IPS DF 6.9 (cell line): ENCODE measurements at regions not wholly inside any gene's neighbourhood (a gene's known extent, or its start where the extent isn't known, plus 50 kb on each side); places are given as distances from the start of the nearest gene placed in this dataset.

ENCODE experiments used
- DNase-seq: peaks from one replicate; pipeline ENCODE4 v3.0.0-alpha.2; 2013; ENCODE audit warnings: low read depth, low spot score
- H3K27ac ChIP-seq: one replicate; pipeline ENCODE4 v1.5.1; 2013; ENCODE audit warnings: low read length, control low read depth
- H3K27me3 ChIP-seq: 2 replicates; pipeline ENCODE4 v1.6.1; 2013; ENCODE audit warnings: mild to moderate bottlenecking, low read length; ENCODE audit not compliant: control insufficient read depth, insufficient read depth
- H3K36me3 ChIP-seq: 2 replicates; pipeline ENCODE4 v1.6.1; 2013; ENCODE audit warnings: low read length; ENCODE audit not compliant: control insufficient read depth, insufficient read depth
- H3K4me1 ChIP-seq: 2 replicates; pipeline ENCODE4 v1.6.1; 2013; ENCODE audit warnings: low read length; ENCODE audit not compliant: control insufficient read depth, insufficient read depth
- H3K4me3 ChIP-seq: 2 replicates; pipeline ENCODE4 v1.5.1; 2013; ENCODE audit warnings: mild to moderate bottlenecking, low read length
- H3K9me3 ChIP-seq: 2 replicates; pipeline ENCODE4 v1.6.1; 2013; ENCODE audit warnings: low read length, inconsistent platforms; ENCODE audit not compliant: control insufficient read depth, insufficient read depth
- WGBS: extraction: QIAGEN DNeasy Blood & Tissue Kit; methylation state at CpG from one replicate; pipeline ENCODE4 v1.1.7; 2013; ENCODE audit warnings: mixed read lengths, missing lambda C conversion rate; ENCODE audit not compliant: insufficient read length, insufficient coverage; 5-methylcytosine and 5-hydroxymethylcytosine counted together

DNA sequence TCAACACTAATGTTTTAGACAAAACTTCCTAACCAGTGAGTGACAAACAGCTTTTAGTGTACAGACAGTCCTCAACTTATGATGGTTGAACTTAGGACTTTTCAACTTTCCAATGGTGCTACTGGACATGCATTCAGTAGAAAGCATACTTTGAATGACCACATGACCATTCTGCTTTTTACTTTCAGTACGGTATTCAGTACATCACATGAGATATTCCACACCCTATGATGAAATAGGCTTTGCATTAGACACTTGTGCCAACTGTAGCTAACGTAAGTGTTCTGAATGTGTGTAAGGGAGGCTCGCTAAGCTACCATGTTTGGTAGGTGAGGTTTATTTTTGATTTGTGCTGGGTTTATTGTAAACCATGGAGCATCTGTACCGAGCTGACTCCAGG is 113.7 kb downstream of the WNT7A start:
- no peak for DNase-seq
- H3K27me3 ChIP-seq: no peaks in the 10 kb centered on the region
- no CpG with 5 or more reads among the region's 4 CpGs for WGBS

GRCh38 chr3:13764161-13764560 is 115.7 kb downstream of the WNT7A start:
- Histone ChIP-seq H3K27ac (no peak overlapping the region), H3K27me3 (no peaks in the 10 kb centered on the region), H3K36me3 (no peaks in the 10 kb centered on the region), H3K9me3 (no peaks in the 10 kb centered on the region), H3K4me1 (no peaks in the 10 kb centered on the region), H3K4me3 (no peak overlapping the region)
- no peak for DNase-seq
- whole genome bisulfite sequencing: no CpG with 5 or more reads among the region's 9 CpGs

More for the DNA sequence above, 113.7 kb downstream of the WNT7A start:
- Histone ChIP-seq H3K36me3 (no peaks in the 10 kb centered on the region), H3K27ac (no peak overlapping the region), H3K9me3 (no peaks in the 10 kb centered on the region), H3K4me3 (no peak overlapping the region), H3K4me1 (no peaks in the 10 kb centered on the region)

DNA sequence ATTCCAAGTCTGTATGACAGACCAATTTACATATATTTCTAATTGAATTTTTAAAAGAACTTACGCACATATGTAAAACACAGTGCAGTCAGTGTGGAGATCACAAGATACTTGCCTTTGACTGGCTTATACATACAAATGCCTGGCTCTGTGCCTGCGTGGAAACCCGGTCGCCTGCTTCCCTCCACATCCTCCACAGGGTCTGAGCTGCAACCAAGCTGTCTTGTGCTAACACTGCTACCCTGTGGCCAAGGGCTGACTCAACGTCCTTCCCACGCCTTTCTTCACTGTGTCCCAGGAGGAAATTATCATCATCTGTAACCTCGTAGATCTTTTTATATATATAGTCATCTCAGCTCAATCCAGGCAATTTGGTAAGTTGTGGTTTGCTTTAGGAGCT is 117.0 kb downstream of the WNT7A start:
- Histone ChIP-seq H3K27me3 (no peaks in the 10 kb centered on the region), H3K9me3 (no peaks in the 10 kb centered on the region), H3K36me3 (no peaks in the 10 kb centered on the region), H3K27ac (no peak overlapping the region), H3K4me1 (no peaks in the 10 kb centered on the region), H3K4me3 (no peak overlapping the region)
- no peak for DNase-seq
- WGBS: no CpG with 5 or more reads among the region's 7 CpGs

DNA sequence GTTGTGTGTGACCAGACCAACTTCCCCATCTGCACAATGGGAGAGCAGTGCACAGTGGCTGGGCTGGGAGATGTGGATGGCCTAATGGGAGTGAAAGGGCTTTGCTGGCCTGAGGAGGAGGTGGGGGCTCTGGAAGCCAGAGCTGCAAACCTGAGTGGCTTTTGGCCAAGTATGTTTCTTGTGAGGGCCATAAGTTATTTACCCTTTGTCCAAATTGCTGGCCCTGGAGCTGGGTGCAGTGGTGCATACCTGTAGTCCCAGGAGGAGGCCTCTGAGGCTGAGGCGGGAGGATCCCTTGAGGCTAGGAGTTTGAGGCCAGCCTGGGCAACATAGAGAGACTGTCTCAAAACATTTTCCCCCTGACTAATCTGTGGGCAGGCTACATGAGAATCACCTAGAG is 129.1 kb downstream of the WNT7A start:
- no peaks in the 10 kb centered on the region for H3K27me3 ChIP-seq
- H3K27ac ChIP-seq: no peak overlapping the region
- H3K36me3 ChIP-seq: no peaks in the 10 kb centered on the region
- WGBS: no CpG with 5 or more reads among the region's 1 CpG
- H3K4me1 ChIP-seq: no peaks in the 10 kb centered on the region
- no peak for DNase-seq
- no peak overlapping the region for H3K4me3 ChIP-seq
- H3K9me3 ChIP-seq: no peaks in the 10 kb centered on the region

GRCh38 chr3:13750215-13750614 is 129.7 kb downstream of the WNT7A start:
- Histone ChIP-seq H3K9me3 (no peaks in the 10 kb centered on the region), H3K27ac (no peak overlapping the region), H3K27me3 (no peaks in the 10 kb centered on the region), H3K36me3 (no peaks in the 10 kb centered on the region), H3K4me1 (no peaks in the 10 kb centered on the region), H3K4me3 (no peak overlapping the region)
- WGBS: no CpG with 5 or more reads among the region's 5 CpGs
- no peak for DNase-seq

DNA sequence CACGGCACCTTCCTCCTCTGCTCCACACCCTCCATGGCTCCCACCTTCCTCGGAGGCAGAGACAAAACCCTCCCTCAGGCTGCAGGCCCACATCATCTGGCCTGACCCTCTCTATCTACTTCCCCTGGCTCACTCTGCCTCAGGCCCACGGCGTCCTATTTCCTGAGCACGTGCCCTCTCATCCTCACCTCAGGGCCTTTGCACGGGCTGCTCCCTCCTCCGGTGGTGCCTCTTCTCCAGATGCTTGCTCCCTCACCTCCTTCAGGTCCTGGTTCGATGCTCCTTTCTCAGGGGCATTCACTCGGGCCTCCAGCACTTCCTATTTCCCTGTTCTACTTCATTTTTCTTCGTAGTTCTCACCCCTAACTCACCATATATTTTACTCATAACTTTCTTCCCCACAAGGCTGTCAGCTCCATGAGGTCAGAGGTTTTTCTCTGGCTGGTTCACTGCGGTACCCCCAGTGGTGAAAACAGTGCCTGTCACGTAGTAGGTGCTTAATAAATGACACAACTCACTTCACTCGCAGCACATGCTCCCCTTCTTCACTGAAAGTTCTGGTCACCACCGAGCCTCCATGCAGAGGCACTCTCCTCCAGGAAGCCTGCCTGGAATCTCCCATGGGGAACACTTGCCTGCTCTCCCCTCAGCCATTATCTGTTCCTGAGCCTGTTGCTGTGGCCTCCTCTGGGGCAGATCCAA is 130.7 kb downstream of the WNT7A start:
- H3K27ac ChIP-seq: no peak overlapping the region
- H3K27me3 ChIP-seq: no peaks in the 10 kb centered on the region

GRCh38 chr3:13748276-13748879 is 131.5 kb downstream of the WNT7A start:
- Histone ChIP-seq H3K27me3 (no peaks in the 10 kb centered on the region), H3K4me3 (no peak overlapping the region), H3K9me3 (no peaks in the 10 kb centered on the region), H3K4me1 (no peaks in the 10 kb centered on the region), H3K36me3 (no peaks in the 10 kb centered on the region), H3K27ac (no peak overlapping the region)
- whole genome bisulfite sequencing: no CpG with 5 or more reads among the region's 17 CpGs
- no peak for DNase-seq

More for the DNA sequence above, 130.7 kb downstream of the WNT7A start:
- Histone ChIP-seq H3K4me1 (no peaks in the 10 kb centered on the region), H3K36me3 (no peaks in the 10 kb centered on the region), H3K4me3 (no peak overlapping the region), H3K9me3 (no peaks in the 10 kb centered on the region)
- DNase-seq: no peak
- 100% methylated on average over 1 of the region's 14 CpGs for WGBS

DNA sequence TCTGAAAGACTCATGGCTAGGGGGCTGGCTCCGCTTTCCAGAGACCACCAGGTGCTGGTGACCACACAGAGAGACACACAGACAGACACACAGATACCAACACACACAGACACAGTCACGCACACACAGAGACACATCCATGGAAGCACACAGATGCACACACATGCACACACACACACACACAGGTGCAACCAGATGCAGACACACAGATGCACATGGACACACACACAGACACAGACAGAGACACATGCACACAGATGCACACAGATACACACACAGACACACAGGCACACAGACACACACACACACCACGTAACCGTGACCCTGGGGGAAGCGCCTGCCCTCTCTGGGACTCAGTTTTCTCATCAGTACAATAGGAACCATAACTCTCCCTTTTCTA is 132.2 kb downstream of the WNT7A start:
- no peaks in the 10 kb centered on the region for H3K27me3 ChIP-seq
- no peak overlapping the region for H3K4me3 ChIP-seq
- WGBS: no CpG with 5 or more reads among the region's 5 CpGs
- H3K9me3 ChIP-seq: no peaks in the 10 kb centered on the region
- no peaks in the 10 kb centered on the region for H3K4me1 ChIP-seq
- DNase-seq: no peak
- H3K36me3 ChIP-seq: no peaks in the 10 kb centered on the region
- no peak overlapping the region for H3K27ac ChIP-seq

- H3K36me3 ChIP-seq: no peaks in the 10 kb centered on the region
- no peaks in the 10 kb centered on the region for H3K9me3 ChIP-seq
- no peak overlapping the region for H3K27ac ChIP-seq
- DNase-seq: no peak
- H3K27me3 ChIP-seq: no peaks in the 10 kb centered on the region
- no peak overlapping the region for H3K4me3 ChIP-seq
- H3K4me1 ChIP-seq: no peaks in the 10 kb centered on the region
- WGBS: no CpG with 5 or more reads among the region's 7 CpGs
These were observed 133.5 kb downstream of the WNT7A start for GRCh38 chr3:13746385-13746784.

- no peaks in the 10 kb centered on the region for H3K9me3 ChIP-seq
- no peak overlapping the region for H3K27ac ChIP-seq
- no peaks in the 10 kb centered on the region for H3K27me3 ChIP-seq
- H3K36me3 ChIP-seq: no peaks in the 10 kb centered on the region
- no CpG with 5 or more reads among the region's 9 CpGs for WGBS
- H3K4me3 ChIP-seq: no peak overlapping the region
- H3K4me1 ChIP-seq: no peaks in the 10 kb centered on the region
- no peak for DNase-seq
These were observed 134.2 kb downstream of the WNT7A start for GRCh38 chr3:13745636-13746035.

DNA sequence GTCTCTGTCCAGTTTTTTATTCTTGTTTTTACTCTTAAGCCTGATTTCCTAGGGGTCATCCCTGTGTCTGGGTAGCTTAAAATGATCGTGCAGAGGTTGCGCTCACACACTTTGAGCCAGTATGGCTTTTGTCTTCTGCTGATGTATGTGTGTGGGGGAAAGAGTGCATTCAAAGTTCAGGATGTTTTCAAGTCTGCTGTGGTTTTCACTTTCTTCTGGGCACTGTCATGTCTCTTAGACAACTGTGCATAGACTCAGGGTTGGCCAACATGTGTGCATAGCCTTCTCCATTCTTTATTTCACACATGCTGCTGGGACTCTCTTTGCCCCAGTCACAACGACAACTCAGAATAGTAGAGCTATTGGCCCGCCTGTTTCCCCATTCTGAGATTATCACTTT is 139.1 kb downstream of the WNT7A start:
- H3K9me3 ChIP-seq: no peaks in the 10 kb centered on the region
- no peak overlapping the region for H3K4me3 ChIP-seq
- no peaks in the 10 kb centered on the region for H3K36me3 ChIP-seq
- no peaks in the 10 kb centered on the region for H3K4me1 ChIP-seq
- WGBS: no CpG with 5 or more reads among the region's 4 CpGs
- DNase-seq: no peak
- no peaks in the 10 kb centered on the region for H3K27me3 ChIP-seq
- no peak overlapping the region for H3K27ac ChIP-seq
